ENCODE measurements at regions not wholly inside any gene's neighbourhood (a gene's known extent, or its start where the extent isn't known, plus 50 kb on each side); places are given as distances from the start of the nearest gene placed in this dataset.

DNA sequence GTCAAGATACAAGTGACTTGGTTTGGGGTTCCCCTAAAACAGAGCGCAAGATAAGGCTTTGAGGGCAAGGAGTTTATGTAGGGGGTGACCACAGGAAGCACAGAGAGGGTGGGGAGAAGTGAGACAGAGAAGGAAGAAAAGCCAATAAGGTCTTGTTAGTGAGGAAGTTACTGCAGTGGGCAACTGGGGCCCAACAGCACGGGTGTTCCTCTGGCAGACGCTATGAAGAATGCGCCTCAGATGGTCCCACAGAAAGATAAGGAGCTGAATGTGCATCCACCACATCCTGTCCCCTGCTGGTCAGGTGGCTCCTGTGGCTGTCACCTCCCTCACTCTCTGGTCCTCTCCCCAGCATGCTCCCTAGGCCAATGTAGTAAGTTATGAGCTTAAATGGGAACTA, 333.5 kb downstream of the TSHZ3 start:
- TF ChIP-seq, protein P1, sequence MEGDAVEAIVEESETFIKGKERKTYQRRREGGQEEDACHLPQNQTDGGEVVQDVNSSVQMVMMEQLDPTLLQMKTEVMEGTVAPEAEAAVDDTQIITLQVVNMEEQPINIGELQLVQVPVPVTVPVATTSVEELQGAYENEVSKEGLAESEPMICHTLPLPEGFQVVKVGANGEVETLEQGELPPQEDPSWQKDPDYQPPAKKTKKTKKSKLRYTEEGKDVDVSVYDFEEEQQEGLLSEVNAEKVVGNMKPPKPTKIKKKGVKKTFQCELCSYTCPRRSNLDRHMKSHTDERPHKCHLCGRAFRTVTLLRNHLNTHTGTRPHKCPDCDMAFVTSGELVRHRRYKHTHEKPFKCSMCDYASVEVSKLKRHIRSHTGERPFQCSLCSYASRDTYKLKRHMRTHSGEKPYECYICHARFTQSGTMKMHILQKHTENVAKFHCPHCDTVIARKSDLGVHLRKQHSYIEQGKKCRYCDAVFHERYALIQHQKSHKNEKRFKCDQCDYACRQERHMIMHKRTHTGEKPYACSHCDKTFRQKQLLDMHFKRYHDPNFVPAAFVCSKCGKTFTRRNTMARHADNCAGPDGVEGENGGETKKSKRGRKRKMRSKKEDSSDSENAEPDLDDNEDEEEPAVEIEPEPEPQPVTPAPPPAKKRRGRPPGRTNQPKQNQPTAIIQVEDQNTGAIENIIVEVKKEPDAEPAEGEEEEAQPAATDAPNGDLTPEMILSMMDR (IDR thresholded peaks at IDR 0.05) = no peak
- no peak for TF ChIP-seq POLR2A (IDR thresholded peaks at IDR 0.05)
- no peak for TF ChIP-seq EP300 (IDR thresholded peaks at IDR 0.05)

Data from tibial nerve (tissue), 4 donors.